HG02571 (cell line): ENCODE measurements at regions not wholly inside any gene's neighbourhood (a gene's known extent, or its start where the extent isn't known, plus 50 kb on each side); places are given as distances from the start of the nearest gene placed in this dataset.

Experiments used
- ATAC-seq: cut with Tn5 transposase; IDR thresholded peaks from one replicate; pipeline ENCODE4 v1.9.1; 2021; ENCODE audit warnings: mild to moderate bottlenecking, moderate library complexity; ENCODE audit not compliant: unreplicated experiment

DNA sequence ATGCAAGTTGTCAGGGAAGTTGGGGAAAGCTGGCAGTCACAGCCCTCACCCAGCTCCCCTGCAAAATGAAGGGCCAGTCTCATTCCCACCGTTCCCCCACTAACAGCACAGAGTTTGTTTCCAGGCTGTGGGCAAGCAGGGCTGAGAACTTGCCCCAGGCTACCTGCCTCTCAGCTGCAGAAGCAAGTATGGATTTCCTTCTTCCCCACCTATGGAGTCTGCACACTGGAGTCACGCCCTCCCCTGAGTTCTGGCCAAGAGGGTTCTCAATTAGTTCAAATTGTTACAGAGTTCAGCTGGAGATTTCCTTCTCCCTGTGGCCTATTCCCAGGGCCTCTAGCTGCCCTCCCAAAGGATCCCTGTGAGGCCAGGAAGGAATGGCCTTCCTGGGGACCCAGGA lies 90.1 kb upstream of the ATP11B start:
- no peak for ATAC-seq

DNA sequence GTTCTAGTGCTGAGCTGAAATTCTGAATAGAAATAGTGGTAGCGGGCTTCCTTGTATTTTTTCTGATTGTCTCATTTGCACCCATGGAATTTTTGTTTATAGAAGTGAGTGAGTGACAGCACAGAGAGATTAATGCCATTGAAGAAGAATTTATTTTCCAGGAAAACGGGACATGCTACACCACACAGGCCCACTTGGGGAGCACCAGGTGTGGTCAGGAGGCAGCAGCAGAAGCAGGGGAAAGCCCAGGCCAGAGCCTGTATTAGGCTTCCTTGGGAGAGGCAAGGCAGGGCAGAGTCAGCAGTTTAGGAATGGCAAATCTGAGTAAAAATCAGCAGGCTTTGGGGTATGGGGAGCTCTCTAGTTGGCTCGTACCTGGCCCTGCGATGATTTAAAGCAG lies 88.4 kb upstream of the ATP11B start:
- no peak for ATAC-seq

DNA sequence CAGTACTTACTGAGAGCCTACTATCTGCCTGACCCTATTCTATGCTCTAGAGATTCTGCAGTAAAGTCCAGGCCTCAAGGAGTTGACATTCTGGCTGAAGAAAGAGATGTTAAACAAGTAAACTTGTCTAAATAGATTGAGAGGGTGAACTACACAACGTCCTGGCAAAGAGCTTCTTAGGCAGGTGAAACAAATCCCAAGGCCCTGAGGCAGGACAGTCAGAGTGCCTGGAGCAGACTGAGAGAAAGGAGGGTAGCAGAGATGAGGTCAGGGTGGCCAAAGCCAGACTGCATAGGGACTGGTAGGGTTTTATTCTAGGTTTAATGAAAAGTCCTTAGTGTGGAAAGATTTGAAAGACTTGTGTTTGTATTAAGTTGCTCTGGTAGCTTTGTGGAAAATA lies 84.5 kb upstream of the ATP11B start:
- ATAC-seq = no peak

DNA sequence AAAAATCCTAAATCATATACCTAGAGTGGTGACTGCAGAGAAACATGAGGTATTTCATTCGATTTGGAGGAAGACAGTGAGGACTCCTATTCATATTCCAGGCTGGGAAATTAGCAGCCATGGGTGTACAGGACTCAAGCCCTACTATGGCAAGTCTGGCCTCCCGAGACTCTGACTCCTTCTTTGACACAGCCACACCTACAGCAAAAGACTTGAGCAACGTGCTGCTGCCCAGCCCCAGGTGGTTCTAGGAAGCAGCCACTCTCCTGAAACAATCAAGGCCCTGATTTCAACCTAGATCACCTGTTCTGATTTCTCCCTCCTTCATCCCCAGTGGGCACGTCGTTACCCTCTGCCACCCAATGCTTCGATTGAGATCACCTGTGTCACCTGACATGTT lies 84.0 kb upstream of the ATP11B start:
- no peak for ATAC-seq

DNA sequence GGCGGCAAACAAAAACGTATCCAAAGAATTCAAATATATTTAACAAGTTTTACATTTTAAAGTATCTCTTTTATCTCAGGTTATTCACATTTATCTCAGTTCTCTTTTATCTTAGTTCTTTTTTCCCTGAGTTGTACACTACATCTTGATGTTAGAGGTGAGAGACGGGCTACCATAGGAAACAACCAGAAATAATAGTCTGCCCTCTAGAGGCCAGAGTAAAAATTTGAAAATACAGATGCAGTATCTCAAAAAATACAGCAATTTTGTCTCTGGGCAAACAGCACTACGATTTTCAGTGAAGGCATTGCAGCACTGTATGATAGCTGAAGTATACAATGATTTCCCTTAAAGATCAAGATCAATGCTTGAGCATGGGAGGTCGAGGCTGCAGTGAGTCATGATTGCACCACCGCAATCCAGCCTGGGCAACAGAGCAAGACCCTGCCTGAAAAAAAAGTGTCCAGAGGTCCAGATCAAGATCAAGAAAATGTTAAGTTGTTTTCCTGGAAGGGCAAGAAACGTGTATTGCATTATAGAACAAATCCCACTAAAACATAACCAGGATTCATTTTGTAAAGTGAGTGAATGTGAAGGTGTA lies 82.6 kb upstream of the ATP11B start:
- no peak for ATAC-seq

DNA sequence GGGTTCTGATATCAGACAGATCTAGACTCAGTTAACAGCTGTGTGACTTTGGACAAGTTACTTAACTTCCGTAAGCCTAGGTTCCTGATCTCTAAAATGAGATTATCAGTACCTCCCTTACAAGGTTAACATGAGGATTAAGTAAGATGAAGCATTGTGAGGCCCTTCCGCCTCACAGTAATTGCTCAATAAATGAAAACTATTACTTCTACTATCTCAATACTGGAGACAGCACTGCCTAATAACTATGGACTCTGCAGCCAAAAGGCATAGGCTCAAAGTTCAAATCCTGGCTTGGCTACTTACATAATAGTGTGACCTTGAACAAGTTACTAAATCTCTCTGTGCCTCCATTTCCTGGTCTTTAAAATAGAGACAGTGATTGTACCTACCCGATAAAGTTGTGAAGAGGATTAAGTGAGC lies 82.0 kb upstream of the ATP11B start:
- no peak for ATAC-seq

DNA sequence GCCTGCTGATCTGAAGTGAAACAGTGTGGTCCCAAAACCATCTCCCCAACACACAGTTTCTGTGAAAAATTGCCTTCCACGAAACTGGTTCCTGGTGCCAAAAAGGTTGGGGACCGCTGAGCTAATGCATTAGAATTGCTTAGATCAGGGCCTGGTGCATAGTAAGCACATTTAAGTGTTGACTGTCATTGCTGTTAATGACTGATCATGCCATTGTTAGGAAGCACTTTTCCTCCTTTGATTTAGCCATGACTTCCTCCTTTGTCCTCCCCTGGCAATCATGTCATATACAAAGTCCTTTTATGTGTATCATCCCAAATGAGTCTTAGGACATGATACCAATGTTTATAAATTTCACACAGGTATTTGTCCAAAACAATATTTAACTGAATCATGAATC lies 81.5 kb upstream of the ATP11B start:
- ATAC-seq = no peak

DNA sequence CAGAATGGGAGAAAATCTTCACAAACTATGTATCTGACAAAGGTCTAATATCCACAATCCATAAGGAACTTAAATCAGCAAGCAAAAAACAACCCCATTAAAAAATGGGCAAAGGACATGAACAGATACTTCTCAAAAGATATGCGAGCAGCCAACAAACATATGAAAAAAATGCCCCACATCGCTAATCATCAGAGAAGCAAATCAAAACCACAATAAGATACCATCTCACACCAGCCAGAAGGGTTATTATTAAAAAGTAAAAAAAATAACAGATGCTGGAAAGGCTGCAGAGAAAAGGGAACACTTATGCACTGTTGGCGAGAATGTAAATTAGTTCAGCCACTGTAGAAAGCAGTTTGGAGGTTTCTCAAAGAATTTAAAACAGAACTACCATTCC lies 80.2 kb upstream of the ATP11B start:
- no peak for ATAC-seq

DNA sequence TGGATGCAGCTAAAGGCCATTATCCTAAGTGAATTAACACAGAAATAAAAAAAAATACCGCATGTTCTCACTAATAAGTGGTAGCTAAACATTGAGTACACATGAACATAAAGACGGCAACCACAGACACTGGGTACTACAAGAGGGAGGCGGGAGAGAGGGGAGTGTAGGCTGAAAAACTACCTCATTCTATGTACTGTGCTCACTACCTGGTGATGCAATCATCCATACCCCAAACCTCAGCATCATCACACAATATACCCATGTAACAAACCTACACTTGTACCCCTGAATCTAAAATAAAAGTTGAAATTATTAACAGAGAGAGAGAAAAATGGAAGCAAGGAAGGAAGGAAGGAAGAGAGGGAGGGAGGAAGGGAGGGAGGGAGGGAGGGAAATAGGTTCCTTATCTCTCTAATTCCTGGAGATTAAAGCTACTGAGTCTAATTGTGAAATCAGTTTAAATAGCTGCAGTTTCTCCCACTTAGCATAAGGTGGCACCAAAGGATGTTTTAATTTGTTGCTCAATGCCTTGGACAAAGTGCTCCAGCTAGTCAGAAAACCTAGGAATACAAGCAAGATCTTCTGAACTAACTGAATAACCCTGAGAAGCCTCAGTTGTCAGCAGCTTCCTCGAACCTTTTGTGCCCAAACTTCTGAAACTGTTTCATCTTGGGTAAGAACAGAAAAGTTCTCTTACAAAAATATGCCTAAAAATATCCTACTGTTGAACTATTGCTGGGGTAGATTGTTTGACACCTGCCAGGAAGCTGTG lies 79.4 kb upstream of the ATP11B start:
- no peak for ATAC-seq

DNA sequence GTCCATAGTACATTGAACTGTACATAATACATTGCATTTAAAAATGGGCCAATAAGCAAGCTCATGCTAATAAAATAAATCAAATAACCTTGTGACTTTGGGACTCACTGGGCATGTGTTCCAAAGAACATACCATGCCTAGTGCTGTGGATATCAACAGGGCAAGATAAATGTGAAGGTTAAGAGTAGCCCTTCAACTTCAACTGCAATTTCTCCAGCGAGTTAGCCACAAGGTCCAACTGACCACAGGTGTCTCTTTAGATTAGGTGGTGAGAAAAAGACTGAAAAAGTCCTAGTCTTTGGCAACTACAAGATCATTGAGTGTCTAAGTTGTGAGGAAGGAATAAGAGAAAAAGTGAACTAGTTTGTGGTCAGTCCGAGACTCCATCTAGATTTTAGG lies 78.3 kb upstream of the ATP11B start:
- ATAC-seq = no peak

DNA sequence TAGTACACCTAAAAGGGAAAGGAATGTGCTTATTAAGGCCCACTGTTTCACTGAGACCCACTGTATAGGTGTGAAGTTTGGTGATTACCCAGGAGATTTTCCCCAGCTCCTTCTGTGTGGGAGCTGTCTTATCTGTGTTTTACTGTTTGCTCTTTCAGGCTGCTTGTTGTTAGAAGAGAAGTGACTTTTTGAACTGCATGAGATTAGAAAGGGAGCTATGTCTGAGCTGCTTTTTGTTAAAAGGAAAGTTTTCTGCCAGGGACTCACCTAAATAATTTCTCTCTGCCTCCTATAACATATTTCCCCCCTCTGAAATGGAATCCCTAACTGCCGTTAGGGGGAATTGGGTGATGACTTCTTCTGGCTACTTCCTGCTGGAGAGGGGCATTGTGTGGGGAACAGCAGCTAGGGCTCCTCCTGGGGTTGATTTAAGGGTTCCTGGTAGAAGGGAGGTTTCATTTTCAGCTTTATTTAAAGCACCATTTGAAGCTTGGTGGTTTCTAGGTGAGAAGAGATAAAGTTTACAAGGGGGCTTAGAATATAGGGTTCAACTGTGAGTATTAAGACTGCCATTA lies 77.1 kb upstream of the ATP11B start:
- ATAC-seq = peak; percentile 48

DNA sequence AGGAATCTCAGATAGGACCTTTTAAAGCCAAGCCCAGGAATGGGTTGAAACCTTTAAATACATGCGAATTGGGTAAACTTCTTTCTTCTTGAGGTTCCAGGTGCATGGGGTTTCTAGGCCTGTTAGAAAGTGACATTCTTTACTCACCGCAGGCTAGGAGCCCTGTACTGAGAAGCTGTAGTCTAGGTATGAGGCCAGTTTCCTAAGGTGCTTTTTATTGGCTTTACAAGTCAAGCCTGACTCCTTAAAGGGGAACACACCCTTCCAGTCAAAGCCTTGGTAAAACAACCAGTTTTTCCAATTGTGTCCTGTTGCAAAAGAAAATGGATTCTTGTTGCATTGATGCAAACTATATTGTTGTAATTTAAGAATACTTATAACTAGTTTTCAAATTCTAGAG lies 76.1 kb upstream of the ATP11B start:
- ATAC-seq = peak; percentile 89

DNA sequence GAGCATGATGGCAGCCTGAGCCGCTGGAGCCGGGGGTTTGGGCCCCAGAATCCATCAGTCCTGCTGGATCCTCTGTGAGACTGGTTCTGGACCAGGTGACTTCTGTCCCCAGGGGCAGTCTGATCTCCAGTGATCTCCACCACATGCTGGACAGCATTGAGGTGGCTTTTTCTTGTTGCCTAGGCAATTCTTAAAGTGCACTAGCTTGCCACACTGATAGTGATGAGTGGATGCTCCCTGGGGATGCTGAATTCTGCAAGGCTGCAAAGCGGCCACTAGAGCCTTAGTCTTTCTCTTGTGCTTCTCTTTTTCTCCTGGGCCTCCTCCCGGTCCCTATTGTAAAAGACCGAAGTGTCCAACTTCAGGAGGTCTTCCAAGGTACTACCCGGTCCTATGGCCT lies 70.4 kb upstream of the ATP11B start:
- no peak for ATAC-seq

DNA sequence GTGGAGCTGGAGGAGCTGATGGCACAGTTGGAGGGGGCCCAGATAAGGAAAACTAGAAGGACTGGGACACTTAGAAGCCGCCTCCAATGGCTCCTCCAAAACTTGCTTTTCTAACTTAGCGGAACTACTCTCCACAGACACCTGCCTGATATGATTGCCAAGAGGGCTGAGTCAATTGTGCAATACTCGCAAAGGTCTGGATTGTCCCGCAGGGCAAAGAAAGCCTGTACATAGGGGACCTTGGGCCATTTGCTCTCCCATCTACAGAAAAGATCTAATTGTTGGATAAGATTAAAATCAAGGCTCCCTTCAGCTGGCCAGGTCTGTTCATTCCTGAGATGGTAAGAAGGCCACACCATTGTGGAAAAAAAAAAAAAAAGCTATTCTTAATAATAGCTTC lies 69.7 kb upstream of the ATP11B start:
- no peak for ATAC-seq

DNA sequence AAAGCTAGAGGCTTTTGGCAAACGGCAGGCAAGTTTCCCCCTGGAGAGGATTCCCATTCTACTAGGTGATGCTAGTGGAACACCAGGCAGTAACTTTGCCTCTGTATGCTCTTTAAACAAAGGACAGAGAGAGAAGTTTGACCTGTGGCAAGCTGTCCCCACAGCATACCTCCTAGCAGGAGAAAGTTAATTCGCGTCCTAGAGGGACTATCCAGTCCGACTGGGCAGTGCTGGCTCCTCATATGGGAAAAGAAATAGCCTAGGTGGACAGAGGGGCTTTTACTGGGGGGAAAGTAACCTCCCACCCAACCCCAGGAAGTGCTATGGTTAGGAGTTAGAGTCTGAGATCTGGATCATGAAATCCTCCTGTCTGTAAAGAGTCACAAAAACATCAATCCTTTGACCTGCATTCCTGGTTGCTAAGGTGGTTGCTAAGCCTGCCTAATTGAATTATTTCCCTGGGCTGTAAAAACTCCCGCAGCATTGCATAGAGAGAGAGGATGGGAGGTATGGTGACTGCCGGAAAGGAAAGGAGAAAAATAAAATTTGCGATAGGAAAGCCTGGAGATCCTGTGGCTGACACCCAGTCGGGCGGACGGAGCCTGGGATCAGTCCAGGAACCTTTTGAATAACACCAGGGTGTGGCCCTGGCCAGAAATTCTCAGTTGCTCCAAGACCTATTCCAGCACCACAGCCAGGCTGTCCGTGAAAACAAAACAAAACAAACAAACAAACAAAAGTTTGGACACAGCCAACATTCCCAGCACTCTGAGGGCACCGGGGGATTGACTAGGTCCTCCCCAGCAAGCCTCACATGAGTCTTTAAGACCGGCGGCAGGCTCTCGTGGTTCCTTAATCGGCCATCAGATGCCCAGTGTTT lies 67.7 kb upstream of the ATP11B start:
- ATAC-seq = no peak

DNA sequence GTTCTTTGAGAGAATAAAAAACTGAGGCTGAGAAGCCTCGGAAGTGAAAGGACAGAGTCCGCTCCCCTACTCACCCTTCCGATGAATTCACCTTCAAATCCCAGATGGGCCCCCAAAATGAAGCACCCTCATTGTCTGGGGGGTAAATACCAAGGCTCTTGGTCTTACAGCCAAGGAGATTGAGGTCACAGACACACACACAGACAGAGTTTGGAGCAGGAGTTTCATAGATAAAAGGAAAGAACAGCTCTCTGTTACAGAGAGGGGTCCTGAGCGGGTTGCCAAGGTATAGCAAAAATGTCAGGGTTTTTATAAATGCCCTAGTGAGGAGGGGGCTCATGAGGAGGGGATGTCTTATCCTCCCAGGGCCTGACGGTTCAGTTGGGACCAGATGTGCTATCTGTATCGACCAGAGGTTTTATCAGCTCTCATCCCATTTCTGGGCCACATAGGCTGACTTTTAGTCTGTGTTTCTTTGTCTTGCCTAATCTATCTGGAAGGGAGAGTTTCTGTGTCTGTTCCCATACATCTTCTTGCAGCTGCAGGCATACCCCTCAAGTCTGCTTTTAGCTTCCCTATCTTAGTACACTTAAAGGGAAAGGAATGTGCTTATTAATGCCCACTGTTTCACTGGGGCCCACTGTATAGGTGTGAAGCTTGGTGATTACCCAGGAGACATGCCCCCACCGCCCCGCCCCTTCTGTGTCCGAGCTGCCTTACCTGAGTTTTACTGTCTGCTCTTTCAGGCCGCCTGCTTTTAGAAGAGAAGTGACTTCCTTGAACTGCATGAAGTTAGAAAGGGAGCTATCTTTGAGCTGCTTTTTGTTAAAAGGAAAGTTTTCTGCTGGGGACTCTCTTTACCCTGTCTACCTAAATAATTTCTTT lies 66.8 kb upstream of the ATP11B start:
- ATAC-seq = no peak

DNA sequence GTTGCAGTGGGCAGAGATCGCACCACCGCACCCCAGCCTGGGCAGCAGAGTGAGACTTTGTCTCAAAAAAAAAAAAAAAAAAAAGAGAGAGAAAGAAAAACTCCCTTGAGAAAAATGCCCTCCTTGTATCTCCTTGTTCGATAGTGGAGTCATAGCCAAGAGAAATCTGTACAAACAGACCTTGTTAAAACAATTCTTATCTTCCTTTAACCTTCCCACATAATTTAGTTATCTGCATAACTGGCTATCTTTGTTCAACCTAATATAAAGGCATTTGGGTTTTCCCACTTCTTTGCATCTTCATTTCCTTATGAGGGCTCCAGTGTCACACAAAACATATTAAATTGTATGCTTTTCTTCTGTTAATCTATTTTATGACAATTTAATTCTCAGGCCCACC lies 65.1 kb upstream of the ATP11B start:
- no peak for ATAC-seq

DNA sequence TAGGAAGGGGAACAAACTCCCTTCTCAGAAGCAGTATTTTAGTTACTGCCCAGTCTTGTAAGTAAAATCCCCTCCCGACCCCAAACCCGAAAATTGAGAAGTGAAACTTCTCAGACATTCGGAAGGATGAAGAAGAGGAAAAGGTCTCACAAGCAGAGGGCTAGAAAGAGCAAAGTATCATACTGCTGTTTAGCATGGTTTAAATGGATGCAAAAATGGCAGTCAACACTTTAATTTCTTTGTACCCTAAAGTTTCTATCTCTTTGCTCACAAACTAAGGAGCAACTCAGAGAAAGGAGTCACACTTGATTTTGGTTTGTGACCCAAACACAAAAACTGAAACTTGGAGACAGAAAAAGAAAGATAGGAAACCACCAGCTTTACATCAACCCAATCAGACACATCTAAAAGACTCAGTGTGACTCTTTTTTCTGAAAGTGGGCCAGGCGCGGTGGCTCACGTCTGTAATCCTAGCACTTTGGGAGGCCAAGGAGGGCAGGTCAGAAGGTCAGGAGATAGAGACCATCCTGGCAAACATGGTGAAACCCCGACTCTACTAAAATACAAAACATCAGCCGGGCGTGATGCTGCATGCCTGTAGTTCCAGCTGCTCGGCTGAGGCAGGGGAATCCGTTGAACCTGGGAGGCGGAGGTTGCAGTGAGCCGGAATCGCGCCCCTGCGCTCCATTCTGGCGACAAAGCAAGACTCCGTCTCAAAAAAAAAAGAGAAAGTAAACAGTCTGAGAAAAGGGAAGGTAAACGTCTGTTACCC lies 63.2 kb upstream of the ATP11B start:
- peak; percentile 72 for ATAC-seq

DNA sequence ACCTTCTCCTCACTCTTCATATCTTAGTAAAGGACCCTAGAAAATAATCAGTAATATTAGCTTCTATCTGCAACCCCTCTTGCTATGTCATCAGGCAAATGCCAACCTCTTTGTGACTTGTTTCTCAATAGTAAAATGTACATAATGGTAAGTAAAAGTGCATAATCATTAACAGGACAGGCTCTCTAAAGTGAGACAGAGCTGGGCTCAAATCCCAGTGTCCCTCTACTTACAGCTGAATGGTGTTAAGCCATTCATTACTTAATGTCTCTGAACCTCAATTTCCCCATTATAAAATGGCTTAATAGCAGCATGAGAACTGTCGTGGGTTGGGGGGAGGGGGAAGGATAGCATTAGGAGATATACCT lies 62.6 kb upstream of the ATP11B start:
- peak; percentile 10 for ATAC-seq

DNA sequence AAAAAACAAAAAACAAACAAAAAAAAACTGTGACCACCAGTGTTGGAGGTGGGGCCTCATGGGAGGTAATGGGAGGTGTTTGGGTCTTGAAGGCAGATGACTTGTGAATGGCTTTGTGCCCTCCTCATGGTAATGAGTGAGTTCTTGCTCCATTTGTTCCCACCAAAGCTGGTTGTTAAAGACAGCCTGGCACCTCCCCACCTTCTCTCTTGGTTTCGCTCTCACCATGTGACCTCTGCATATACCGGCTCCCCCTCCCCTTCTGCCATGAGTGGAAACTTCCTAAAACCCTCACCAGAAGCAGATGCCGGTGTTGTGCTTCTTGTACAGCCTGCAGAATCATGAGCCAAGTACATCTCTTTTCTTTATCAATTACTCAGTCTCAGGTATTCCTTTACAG lies 61.5 kb upstream of the ATP11B start:
- ATAC-seq = no peak
